Neural progenitor cell (in vitro differentiated cells): ENCODE measurements at regions not wholly inside any gene's neighbourhood (a gene's known extent, or its start where the extent isn't known, plus 50 kb on each side); places are given as distances from the start of the nearest gene placed in this dataset.
A peak's percentile ranks its signal among the peaks of the same experiment; 100 is the strongest.

ENCODE experiments used
- EZH2 ChIP-seq: fragments of 200-600 bp; sonication (generic); IDR thresholded peaks from 2 replicates; pipeline ENCODE4 v1.6.1; 2017; ENCODE audit warnings: antibody characterized with exemption, mild to moderate bottlenecking, moderate library complexity
- TF ChIP-seq, protein P1 (sequence below): fragments of 200-600 bp; sonication (generic); IDR thresholded peaks from 2 replicates; pipeline ENCODE4 v1.5.1; 2017; ENCODE audit warnings: antibody characterized with exemption, mild to moderate bottlenecking

DNA sequence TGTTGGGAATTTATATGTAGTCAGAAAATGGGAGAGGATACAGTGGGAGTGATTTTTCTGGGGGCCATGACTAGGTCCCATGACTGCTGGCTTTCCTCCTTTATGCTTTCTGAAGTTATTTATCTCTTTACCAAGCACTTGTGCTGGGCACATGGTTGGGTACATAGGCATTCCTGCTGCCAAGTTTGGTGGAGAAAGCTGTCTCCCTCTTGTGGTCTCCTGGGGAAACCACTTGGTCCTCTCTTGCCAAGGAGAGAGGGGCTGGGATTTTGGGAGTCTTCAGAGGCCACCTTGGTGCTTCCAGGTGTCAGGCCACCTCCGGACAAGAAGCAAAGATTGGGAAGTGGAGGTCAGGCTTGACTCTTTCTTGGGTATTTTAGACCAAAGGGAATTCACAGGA, 120.2 kb upstream of the KCNE2 start:
- TF ChIP-seq, protein P1, sequence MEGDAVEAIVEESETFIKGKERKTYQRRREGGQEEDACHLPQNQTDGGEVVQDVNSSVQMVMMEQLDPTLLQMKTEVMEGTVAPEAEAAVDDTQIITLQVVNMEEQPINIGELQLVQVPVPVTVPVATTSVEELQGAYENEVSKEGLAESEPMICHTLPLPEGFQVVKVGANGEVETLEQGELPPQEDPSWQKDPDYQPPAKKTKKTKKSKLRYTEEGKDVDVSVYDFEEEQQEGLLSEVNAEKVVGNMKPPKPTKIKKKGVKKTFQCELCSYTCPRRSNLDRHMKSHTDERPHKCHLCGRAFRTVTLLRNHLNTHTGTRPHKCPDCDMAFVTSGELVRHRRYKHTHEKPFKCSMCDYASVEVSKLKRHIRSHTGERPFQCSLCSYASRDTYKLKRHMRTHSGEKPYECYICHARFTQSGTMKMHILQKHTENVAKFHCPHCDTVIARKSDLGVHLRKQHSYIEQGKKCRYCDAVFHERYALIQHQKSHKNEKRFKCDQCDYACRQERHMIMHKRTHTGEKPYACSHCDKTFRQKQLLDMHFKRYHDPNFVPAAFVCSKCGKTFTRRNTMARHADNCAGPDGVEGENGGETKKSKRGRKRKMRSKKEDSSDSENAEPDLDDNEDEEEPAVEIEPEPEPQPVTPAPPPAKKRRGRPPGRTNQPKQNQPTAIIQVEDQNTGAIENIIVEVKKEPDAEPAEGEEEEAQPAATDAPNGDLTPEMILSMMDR, result peak; percentile 59
- TF ChIP-seq EZH2, result no peak
